AG09309 (cell line): ENCODE measurements at regions not wholly inside any gene's neighbourhood (a gene's known extent, or its start where the extent isn't known, plus 50 kb on each side); places are given as distances from the start of the nearest gene placed in this dataset.

Experiments
- DNase-seq: peaks from one replicate; pipeline ENCODE4 v3.0.0-alpha.2; 2010; ENCODE audit warnings: low read depth
- H3K4me3 ChIP-seq: 2 replicates; pipeline ENCODE4 v1.5.1; 2011; ENCODE audit warnings: mild to moderate bottlenecking, low read depth, low read length, moderate library complexity; ENCODE audit not compliant: control insufficient read depth
- TF ChIP-seq, protein P1 (sequence below): IDR thresholded peaks from 2 replicates; pipeline ENCODE4 v1.5.1; 2011; ENCODE audit warnings: mild to moderate bottlenecking, low read depth, low read length, inconsistent platforms; ENCODE audit not compliant: insufficient read depth, control insufficient read depth; ENCODE audit errors: missing control alignments

DNA sequence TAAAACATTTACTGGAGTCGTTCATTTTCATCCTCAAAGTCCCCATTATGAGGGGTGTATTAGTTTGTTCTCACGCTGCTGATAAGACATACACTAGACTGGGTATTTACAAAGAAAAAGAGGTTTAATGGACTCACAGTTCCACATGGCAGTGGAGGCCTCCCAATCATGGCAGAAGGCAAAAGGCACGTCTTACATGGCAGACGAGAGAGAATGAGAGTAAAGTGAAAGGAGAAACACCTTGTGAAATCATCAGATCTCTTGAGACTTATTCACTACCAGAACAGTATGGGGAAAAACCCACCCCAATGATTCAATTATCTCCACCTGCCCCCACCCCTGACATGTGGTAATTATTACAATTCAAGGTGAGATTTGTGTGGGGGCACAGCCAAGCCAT lies 830.4 kb upstream of the RGS18 start:
- TF ChIP-seq, protein P1, sequence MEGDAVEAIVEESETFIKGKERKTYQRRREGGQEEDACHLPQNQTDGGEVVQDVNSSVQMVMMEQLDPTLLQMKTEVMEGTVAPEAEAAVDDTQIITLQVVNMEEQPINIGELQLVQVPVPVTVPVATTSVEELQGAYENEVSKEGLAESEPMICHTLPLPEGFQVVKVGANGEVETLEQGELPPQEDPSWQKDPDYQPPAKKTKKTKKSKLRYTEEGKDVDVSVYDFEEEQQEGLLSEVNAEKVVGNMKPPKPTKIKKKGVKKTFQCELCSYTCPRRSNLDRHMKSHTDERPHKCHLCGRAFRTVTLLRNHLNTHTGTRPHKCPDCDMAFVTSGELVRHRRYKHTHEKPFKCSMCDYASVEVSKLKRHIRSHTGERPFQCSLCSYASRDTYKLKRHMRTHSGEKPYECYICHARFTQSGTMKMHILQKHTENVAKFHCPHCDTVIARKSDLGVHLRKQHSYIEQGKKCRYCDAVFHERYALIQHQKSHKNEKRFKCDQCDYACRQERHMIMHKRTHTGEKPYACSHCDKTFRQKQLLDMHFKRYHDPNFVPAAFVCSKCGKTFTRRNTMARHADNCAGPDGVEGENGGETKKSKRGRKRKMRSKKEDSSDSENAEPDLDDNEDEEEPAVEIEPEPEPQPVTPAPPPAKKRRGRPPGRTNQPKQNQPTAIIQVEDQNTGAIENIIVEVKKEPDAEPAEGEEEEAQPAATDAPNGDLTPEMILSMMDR, result no peak
- DNase-seq, result no peak
- no peak overlapping the region for H3K4me3 ChIP-seq

DNA sequence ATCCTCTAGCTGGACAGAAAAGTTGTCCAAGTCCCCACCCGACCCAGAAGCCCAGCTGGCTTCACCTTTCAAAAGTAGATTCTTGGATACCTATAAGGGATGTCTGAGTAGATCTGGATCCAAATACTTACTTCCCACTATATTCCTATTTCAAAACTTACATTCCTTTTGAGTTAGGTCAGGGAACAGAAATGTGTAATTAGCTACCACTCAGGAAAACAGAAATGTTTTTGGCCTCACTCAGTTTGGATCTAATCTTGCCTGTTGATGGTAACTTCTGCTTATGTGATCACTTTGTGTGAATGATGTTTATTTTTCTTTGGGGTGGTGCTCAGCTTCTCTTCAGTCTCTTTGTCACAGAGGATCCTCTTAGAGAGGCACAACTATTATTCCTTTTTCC lies 814.4 kb upstream of the RGS18 start:
- no peak overlapping the region for H3K4me3 ChIP-seq
- TF ChIP-seq, protein P1, result no peak
- DNase-seq, result no peak

DNA sequence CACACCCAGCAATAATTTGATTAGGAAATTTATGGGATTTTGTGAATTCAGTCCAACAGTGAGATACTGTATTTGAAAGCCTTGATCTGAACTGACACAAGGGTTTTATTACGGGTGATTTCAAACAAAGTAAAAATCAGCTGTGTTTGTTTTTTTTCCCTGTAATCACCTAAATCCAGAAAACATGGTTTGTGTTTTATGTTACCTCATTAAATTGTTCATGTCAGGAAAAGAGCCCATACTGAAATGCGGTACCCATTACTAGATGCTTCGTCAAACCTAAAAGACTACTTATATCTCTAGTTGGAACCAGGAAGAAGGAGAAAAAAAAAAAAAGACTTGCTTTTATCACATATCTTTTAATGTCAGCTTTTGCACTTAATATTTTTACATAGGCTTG lies 811.9 kb upstream of the RGS18 start:
- TF ChIP-seq, protein P1, result no peak
- no peak overlapping the region for H3K4me3 ChIP-seq
- DNase-seq, result no peak

DNA sequence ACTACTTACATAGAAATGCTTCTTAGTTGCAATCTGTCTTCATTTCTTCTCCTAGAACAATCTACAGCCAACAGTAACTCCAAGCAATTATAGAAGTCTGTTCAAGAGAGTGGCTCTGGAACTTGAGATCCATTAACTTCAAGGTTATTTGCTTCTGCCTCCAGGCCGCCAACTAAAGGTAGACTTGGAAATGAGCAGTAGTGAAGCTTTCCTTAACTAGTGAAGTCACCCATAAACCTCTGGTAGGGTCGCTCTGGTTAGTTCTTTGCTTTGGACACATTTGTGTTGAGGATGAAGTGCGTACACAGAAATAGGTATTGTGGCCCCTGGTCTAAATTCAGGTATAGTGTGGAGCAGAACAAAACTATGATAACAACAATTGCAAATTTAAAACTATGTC lies 809.9 kb upstream of the RGS18 start:
- H3K4me3 ChIP-seq, result no peak overlapping the region
- DNase-seq, result no peak
- TF ChIP-seq, protein P1, result no peak

DNA sequence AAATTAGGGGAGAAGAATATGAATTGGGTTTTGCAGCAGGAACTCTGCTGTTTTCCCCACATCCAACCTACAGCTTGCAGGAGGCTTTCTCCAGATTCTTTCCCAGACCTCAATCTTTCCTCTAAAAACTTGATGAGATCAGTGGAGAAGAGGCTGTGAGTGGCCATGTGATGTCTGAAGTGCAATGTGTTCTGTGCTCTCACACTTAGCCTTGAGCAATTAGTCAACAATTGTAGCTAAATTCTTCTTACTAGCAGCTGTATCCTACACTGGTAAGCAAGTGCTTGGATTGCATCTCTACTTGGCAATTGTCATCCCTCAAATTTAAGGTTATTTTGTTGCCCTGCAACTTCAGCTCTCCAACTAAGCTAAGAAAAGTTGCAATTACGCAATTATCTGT lies 807.3 kb upstream of the RGS18 start:
- TF ChIP-seq, protein P1, result no peak
- no peak for DNase-seq
- H3K4me3 ChIP-seq, result no peak overlapping the region

DNA sequence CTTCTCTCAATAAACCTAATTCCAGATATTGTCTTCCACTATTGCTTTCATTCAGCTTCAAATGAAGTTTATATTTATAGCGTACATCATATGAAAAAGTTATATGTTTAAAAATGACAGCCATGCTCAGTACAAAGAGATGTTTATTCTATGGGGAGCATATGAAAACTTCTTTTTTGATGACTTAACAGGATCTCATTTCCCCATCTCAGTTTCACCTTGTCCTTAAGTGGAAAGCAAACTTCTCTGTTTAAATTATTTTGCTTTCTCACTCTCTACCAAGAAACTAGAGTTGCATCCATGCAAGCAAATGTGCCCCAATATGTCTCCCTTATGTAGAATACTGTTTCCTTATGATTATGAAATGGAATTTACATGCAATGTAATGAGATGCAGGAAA lies 799.5 kb upstream of the RGS18 start:
- no peak for DNase-seq
- H3K4me3 ChIP-seq, result no peak overlapping the region
- TF ChIP-seq, protein P1, result no peak

DNA sequence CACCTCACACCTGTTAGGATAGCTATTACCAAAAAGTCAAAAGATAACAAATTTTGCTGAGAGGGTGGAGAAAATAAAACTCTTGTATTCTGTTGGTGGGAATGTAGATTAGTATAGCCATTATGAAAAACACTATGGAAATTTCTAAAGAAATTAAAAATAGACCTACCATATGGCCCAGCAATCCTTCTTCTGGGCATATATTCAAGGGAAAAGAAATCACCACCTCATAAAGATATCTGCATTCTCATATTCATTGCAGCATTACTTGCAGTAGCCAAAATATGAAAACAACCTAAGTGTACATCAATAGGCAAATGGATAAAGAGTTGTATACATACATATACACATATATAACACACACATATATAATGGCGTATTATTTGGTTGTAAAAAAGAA lies 791.6 kb upstream of the RGS18 start:
- no peak overlapping the region for H3K4me3 ChIP-seq
- no peak for DNase-seq
- TF ChIP-seq, protein P1, result no peak
